CD4-positive, alpha-beta T cell treated with Interleukin-12 subunit alpha and Interleukin-12 subunit beta, for 1 hour (primary cell): ENCODE measurements at regions not wholly inside any gene's neighbourhood (a gene's known extent, or its start where the extent isn't known, plus 50 kb on each side); places are given as distances from the start of the nearest gene placed in this dataset.
A peak's percentile ranks its signal among the peaks of the same experiment; 100 is the strongest.
"Not testable (repeated sequence)": the region's sequence is repeated elsewhere in the genome, so short reads cannot be mapped to it uniquely, and the experiment has no call there.

ENCODE experiments used
- DNase-seq: peaks from one replicate; pipeline ENCODE4 v3.0.0-alpha.2; 2020

GRCh38 chr13:78133511-78133910 lies 214.9 kb upstream of the EDNRB start:
- DNase-seq: no peak

- no peak for DNase-seq
These were observed 213.2 kb upstream of the EDNRB start for GRCh38 chr13:78131811-78132210.

DNA sequence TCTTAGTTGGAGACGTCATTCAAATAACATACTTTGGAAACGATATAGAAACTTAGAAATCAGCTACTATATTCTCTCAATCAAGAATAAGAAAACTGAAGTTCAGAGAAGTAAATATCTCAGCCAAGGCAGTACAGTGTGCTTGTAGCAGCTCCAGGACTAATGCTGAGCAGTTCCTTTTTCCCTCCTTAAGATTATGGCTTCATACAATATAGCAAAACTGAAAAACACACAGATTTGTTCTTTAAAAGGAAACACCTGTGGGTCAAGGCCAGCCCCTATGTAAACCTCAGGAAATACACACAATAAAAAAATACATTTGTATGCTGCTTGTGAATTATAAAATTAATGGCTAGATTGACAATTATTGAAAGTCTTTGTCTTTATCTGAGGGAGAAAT lies 212.7 kb upstream of the EDNRB start:
- DNase-seq: no peak

DNA sequence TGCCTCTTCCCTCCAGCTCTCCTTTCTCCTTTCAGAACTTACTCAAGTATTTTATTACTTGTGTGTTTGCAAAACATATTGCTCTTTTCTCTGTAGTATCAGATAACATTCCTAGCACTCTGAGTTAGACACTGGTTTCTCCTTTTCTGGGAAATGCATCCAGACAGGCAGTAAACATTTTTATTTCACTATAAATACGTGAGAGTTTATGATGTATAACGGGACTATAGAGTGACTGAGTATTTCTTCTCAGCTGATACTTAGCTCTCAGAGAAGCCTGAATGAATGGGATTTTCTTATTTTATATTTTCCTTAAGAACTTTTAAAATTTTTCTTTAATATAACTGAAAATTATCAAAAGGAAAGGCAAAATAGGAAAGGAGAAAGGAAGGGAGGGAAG lies 211.2 kb upstream of the EDNRB start:
- DNase-seq: no peak

- DNase-seq: no peak
These were observed 210.7 kb upstream of the EDNRB start for GRCh38 chr13:78129359-78129758.

DNA sequence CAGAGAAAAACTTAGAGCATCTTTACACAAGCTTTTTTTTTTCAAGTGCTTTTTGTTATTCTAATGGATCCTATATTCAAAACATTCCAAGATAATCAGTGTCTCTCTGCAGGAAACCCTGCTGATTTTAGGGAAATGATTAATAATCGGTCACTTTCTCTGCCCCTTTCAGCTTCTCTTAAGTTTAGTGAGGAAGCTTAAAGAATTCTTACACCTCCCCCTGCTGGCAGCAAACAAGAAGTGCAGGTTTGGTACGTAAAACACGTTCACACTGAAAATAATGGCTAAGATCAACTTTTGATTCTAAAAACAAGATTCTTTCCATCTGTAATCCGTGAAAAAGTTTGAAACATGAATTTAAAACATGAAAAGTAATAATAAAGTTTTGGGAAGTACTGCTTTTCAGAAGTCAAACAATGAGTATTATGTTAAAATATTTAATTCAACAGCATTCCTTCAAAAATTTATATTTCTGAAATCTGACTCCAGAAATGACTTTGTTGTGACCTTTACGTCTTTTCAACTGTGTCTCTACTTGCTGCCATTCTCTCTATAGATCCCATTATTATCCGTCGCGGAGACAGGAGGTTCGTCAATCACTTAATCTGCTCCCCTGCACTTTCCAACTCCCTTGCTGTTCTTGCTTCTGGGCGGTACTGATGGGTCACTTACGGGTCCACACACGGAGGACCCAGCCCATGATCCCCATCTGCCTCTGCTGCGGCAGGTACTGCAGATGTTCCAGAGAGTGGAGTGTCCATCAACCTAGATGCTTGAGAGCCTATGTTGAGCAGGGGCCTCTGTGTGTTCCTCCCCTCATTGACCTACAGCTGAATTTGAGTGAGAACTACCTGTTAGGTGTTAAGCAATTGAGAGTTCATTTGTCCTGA lies 203.1 kb upstream of the EDNRB start:
- peak; percentile 53 for DNase-seq

GRCh38 chr13:78121001-78121400 lies 202.4 kb upstream of the EDNRB start:
- no peak for DNase-seq

DNA sequence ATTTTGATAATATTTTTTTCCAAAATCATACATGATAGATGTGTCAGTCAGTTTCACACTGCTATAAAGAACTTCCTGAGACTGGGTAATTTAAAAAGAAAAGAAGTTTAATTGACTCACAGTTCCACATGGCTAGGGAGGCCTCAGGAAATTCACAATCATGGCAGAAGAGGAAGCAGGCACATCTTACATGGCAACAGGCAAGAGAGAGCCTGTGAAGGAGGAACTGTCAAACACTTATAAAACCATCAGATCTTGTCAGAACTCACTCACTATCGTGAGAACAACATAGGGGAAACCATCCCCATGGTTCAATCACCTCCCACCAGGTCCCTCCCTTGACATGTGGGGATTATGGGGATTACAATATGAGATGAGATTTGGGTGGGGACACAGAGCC lies 201.5 kb upstream of the EDNRB start:
- DNase-seq: not testable (repeated sequence)

DNA sequence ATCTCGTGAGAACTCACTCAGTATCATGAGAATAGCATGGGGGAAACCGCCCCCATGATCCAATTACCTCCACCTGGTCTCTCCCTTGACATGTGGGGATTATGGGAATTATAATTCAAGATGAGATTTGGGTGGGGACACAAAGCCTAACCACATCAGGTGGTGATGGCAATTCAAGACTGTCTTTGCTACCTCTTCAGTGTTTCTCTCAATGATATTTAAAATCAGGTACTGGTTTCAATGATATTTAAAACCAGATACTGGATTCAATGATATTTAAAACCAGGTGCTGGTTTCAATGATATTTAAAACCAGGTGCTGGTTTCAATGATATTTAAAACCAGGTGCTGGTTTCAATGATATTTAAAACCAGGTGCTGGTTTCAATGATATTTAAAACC lies 198.4 kb upstream of the EDNRB start:
- not testable (repeated sequence) for DNase-seq

GRCh38 chr13:78105656-78106055 lies 187.0 kb upstream of the EDNRB start:
- no peak for DNase-seq

DNA sequence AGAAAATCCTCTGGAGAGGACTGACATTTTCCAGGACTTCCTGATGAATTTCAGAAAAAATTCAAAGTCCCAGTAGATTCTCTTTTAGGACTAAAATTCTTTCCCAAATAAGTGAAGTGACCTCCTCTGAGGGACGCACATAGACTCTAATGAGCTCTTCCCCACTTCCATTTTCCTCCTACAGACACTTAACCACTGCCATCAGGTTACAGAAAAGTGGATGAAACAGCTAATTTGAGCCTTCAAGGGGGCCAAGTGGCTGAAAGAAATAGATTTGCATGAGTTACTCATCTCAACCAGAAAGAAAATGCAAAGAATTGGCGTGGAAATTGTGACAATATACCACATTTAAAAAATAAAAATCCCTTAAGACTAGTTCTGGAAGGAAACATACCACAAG lies 185.3 kb upstream of the EDNRB start:
- DNase-seq: no peak

DNA sequence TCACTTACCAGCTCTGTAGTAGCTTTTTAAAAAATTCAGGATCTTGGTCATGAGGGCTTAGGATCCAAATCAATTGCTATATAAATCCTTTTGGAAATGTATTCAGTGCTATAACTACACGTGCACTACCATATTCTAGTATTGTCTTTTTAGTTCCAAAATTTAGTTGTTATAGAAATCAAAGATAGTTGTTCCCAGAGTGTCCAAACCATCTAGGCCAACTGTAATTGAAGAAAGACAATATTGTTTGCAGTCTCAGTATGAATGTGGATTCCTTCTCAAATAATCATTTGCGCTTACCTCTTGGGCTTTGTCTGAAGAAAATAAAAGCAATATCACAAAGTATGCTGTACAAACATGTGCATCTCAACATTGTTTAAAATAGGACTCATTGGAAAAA lies 184.1 kb upstream of the EDNRB start:
- no peak for DNase-seq

GRCh38 chr13:78102121-78102677 lies 183.6 kb upstream of the EDNRB start:
- DNase-seq: no peak

DNA sequence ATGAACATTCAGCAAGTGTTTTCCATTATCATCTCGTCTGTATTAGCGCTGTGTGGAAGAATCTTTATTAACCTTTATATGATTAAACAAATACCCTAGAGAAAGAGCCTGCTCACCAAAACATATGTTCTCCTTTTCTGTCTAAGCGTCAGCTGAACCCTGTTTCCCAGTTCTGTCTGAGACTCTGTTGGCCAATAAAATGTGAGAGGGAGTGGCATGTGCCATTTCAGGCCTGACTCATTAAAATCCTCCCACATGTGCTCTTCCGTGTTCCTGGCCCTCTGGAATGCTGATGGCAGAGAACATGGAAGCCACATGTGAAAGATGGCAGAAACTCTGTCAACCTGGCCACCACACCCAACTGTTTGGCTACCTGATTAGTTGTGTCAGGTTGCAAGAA lies 181.9 kb upstream of the EDNRB start:
- DNase-seq: no peak

DNA sequence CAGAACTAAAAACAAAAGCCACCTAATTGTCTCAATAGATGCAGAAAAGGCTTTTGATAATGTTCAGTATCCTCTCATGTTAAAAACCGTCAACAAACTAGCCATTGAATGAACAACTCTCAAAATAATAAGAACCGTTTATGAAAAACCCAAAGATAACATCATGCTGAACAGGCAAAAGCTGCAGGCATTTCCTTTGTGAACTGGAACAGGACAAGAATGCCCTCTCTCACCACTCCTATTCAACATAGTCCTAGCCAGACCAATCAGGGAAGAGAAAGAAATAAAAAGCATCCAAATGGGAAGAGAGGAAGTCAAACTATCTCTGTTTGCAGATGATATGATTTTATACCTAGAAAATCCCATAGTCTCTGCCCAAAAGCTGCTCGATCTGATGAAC lies 179.6 kb upstream of the EDNRB start:
- no peak for DNase-seq

GRCh38 chr13:78096221-78096620 lies 177.6 kb upstream of the EDNRB start:
- DNase-seq: no peak

- no peak for DNase-seq
These were observed 169.5 kb upstream of the EDNRB start for GRCh38 chr13:78087966-78088678.

DNA sequence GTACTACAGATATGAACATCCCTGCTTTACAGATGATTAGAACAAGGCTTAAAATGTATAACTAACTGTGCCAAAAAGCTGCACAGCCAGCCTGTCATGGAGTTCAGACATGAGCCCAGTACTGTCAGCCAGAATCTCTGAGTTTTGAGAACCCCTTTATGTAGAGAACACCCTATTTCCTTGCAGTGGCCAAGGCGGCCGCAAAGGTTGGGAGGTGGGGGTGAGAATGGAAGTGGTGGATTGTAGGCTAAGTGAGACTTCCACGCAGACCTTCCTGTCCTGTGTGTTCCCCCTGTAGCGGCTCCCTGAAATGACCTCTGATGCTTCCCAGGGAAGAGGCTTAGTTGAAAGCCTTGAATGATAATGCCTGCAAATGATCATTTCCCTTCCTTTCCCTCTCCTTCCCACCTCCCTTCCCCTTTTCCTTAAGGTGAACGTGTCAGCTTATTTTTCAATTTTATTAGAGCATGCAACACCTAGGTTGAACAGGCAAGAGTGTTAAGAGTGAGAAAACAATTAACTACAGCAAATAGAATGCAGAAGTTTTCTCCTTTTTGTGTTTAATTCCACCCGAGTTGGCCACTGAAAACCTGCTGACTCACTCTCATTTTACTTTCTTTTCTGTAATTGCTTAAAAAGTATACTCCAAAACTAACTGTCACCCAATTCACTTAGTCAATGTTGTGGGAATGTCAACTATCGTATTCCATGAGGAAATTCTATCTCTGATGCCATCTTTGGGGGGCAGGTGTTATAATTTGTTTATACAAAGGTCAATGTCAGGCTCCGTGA lies 167.0 kb upstream of the EDNRB start:
- no peak for DNase-seq

DNA sequence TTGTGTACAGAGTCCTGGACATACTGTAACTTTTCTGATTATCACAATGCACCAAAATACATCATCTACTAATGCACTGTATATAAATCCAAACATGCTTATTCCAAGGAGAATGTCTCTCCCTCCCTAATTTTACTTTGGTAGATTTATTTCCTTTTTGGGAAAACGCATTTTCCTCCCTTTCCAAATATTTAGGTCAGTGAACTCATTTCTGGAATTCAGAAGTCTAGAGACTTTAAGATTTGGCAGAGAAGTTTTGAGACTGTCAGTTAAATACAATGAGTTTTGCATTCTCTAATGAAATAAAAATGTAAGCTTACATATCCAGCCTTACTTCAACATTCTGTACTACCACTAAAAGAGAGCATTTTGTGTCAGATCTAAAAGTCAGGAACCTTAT lies 165.8 kb upstream of the EDNRB start:
- no peak for DNase-seq

GRCh38 chr13:78078168-78078567 lies 159.5 kb upstream of the EDNRB start:
- no peak for DNase-seq

- no peak for DNase-seq
These were observed 148.7 kb upstream of the EDNRB start for GRCh38 chr13:78067290-78067689.

- DNase-seq: no peak
These were observed 146.5 kb upstream of the EDNRB start for GRCh38 chr13:78065141-78065540.

DNA sequence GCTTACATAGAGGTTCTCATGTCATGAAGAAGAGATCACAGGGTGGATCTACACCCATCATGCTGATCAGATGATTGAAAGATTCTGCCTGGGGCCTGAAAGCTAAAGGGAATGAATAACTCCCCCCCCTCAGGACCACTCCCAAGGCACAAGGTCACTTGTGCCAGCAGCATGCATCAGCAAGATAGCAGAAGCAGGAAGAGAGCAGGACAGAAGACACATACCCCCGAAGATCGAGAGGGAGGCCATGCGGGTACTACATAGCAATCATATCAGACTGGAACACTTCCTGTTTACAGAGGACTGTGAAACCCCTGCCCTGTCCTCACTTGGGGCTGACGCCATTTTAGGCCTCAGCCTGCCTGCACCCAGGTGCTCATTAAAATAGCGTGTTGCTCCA lies 143.2 kb upstream of the EDNRB start:
- DNase-seq: no peak
